ENCODE measurements at regions not wholly inside any gene's neighbourhood (a gene's known extent, or its start where the extent isn't known, plus 50 kb on each side); places are given as distances from the start of the nearest gene placed in this dataset.

DNA sequence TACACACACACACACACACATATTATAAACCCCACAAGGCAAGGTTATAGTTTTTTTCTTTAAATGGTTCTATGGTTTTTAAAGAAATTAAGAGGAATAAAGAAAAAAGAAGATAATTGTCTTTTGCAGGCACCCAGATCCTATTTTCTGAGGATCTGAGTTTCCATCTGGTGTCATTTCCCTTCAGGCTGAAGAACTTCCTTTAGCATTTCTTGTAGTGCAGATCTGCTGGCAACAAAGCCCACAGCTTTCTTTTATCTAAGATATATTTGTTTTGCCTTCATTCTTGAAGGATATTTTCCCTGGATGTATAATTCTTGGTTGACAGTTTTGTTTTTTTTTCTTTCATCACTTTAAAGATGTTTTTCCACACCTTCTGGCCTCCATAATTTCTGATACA is 57.6 kb upstream of the PMEPA1 start:
- H2BK20ac ChIP-seq (ENCODE audit: low read length) = no peak overlapping the region
- no peak overlapping the region for H2BK15ac ChIP-seq (ENCODE audit: low read length)
- H4K8ac ChIP-seq (ENCODE audit: extremely low read depth, insufficient read depth, low read length) = no peak overlapping the region
- no peak overlapping the region for H3K4me2 ChIP-seq (ENCODE audit: insufficient read depth in 1 of 2, low read depth in 2 of 2, low read length in 2 of 2)
- no peaks in the 10 kb centered on the region for H3K79me1 ChIP-seq (ENCODE audit: low read depth, low read length)
- H3K4ac ChIP-seq (replicated peaks; ENCODE audit: insufficient read length, low read depth, low read length) = no peak overlapping the region
- no peaks in the 10 kb centered on the region for H3K36me3 ChIP-seq (ENCODE audit: control insufficient read depth in 2 of 4, insufficient read depth in 4 of 4, low read length in 3 of 4)
- no peaks in the 10 kb centered on the region for H3K27me3 ChIP-seq (replicated peaks in 1 of 4; ENCODE audit: control insufficient read depth in 3 of 4, extremely low read depth in 1 of 4, insufficient read depth in 3 of 4, low read length in 3 of 4)
- H3K9ac ChIP-seq (replicated peaks in 1 of 4; ENCODE audit: extremely low read depth in 1 of 4, low read depth in 3 of 4, low read length in 3 of 4) = no peak overlapping the region
- no peak overlapping the region for H2AFZ ChIP-seq (ENCODE audit: low read length)
- H3K23me2 ChIP-seq (ENCODE audit: low read depth, low read length) = no peaks in the 10 kb centered on the region
- no peak overlapping the region for H2BK120ac ChIP-seq (replicated peaks; ENCODE audit: low read depth, low read length)
- CTCF ChIA-PET (ENCODE audit: partially characterized antibody) = no interaction called here
- H3K23ac ChIP-seq (ENCODE audit: insufficient read length) = no peak overlapping the region
- no peak overlapping the region for H3K4me3 ChIP-seq (ENCODE audit: extremely low read depth in 1 of 4, insufficient read depth in 2 of 4, low read depth in 3 of 4, low read length in 4 of 4)
- H4K20me1 ChIP-seq (replicated peaks in 1 of 2; ENCODE audit: control insufficient read depth in 1 of 2, insufficient read depth in 2 of 2, low read length in 2 of 2) = no peaks in the 10 kb centered on the region
- H3K27ac ChIP-seq (ENCODE audit: low read depth, low read length) = no peak overlapping the region
- H3K56ac ChIP-seq (replicated peaks; ENCODE audit: insufficient read length, low read depth, low read length) = no peak overlapping the region
- no peak overlapping the region for H4K91ac ChIP-seq (replicated peaks; ENCODE audit: insufficient read length, low read length)
- no peak overlapping the region for H2AK5ac ChIP-seq (ENCODE audit: low read depth, low read length)
- no peak overlapping the region for H2BK12ac ChIP-seq (ENCODE audit: low read depth, low read length)
- H3K18ac ChIP-seq (ENCODE audit: extremely low read depth, low read length) = no peak overlapping the region
- peaks cover 0 to 4% (median 1%) of the 10 kb centered on the region in 4 experiments; a peak in 3 of 7 replicates for H3K4me1 ChIP-seq (replicated peaks in 1 of 4; ENCODE audit: control insufficient read depth in 3 of 4, insufficient read depth in 4 of 4, low read length in 3 of 4)
- H4K5ac ChIP-seq (ENCODE audit: insufficient read length, low read depth, low read length) = no peak overlapping the region
- POLR2A ChIA-PET (ENCODE audit: partially characterized antibody) = no interaction called here
- no peaks in the 10 kb centered on the region for H3K79me2 ChIP-seq (ENCODE audit: control insufficient read depth in 1 of 2, insufficient read depth in 2 of 2, low read length in 2 of 2)
- no peak for DNase-seq (ENCODE audit: low read depth in 1 of 2, low spot score in 2 of 2)
- FAIRE-seq = no peak
- no peak overlapping the region for H2BK5ac ChIP-seq (ENCODE audit: low read depth, low read length)
- no peaks in the 10 kb centered on the region for H3K9me3 ChIP-seq (ENCODE audit: insufficient read depth in 2 of 2, low read depth in 1 of 2, low read length in 1 of 2)
- H3K14ac ChIP-seq (ENCODE audit: insufficient read length) = no peak overlapping the region
- TF ChIP-seq MAFK (IDR thresholded peaks at IDR 0.05; ENCODE audit: low read depth, low read length) (no peak), GTF2F1 (IDR thresholded peaks at IDR 0.05; ENCODE audit: borderline replicate concordance, low read depth, low read length) (no peak), CBX8 (IDR thresholded peaks at IDR 0.05; ENCODE audit: borderline replicate concordance, low read depth, low read length) (no peak), SRF (IDR thresholded peaks at IDR 0.05; ENCODE audit: low read depth, low read length) (no peak), KDM4A (IDR thresholded peaks at IDR 0.05; ENCODE audit: low read depth, low read length, severe bottlenecking) (no peak), POLR2A (IDR thresholded peaks at IDR 0.05; ENCODE audit: control extremely low read depth in 1 of 2, low read depth in 2 of 2, low read length in 2 of 2) (no peak), EGR1 (IDR thresholded peaks at IDR 0.05; ENCODE audit: borderline replicate concordance, low read depth, low read length) (no peak), FOSL1 (IDR thresholded peaks at IDR 0.05; ENCODE audit: insufficient read depth, low read depth, low read length) (no peak), SAP30 (IDR thresholded peaks at IDR 0.05; ENCODE audit: insufficient read depth, insufficient replicate concordance, low read length) (no peak), TAF7 (optimal IDR thresholded peaks at IDR 0.05; ENCODE audit: borderline replicate concordance, low read depth, low read length) (no peak), BACH1 (IDR thresholded peaks at IDR 0.05; ENCODE audit: low read length) (no peak), RXRA (IDR thresholded peaks at IDR 0.05; ENCODE audit: insufficient read depth, low read depth, low read length) (no peak), E2F6 (IDR thresholded peaks at IDR 0.05) (no peak)
- TF ChIP-seq, protein P1, sequence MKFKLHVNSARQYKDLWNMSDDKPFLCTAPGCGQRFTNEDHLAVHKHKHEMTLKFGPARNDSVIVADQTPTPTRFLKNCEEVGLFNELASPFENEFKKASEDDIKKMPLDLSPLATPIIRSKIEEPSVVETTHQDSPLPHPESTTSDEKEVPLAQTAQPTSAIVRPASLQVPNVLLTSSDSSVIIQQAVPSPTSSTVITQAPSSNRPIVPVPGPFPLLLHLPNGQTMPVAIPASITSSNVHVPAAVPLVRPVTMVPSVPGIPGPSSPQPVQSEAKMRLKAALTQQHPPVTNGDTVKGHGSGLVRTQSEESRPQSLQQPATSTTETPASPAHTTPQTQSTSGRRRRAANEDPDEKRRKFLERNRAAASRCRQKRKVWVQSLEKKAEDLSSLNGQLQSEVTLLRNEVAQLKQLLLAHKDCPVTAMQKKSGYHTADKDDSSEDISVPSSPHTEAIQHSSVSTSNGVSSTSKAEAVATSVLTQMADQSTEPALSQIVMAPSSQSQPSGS (IDR thresholded peaks at IDR 0.05; ENCODE audit: low read length) = no peak

All from H1 (cell line).